Immature natural killer cell (primary cell): ENCODE measurements at regions not wholly inside any gene's neighbourhood (a gene's known extent, or its start where the extent isn't known, plus 50 kb on each side); places are given as distances from the start of the nearest gene placed in this dataset.
"Not testable (repeated sequence)": the region's sequence is repeated elsewhere in the genome, so short reads cannot be mapped to it uniquely, and the experiment has no call there.

ENCODE experiments used
- DNase-seq, 3 donors: peaks; one replicate each; pipeline ENCODE4 v3.0.0; 2022; ENCODE audit warnings: mixed read lengths in 1 of 3
- H3K27ac Mint-ChIP-seq, 6 donors: one replicate each; pipeline ENCODE4 v1.8.0; 2020; ENCODE audit warnings: mixed read lengths in 6 of 6, mild to moderate bottlenecking in 5 of 6, inconsistent platforms in 4 of 6, moderate library complexity in 3 of 6
- H3K27me3 Mint-ChIP-seq, 3 donors: one replicate each; pipeline ENCODE4 v1.8.0; 2020 to 2021; ENCODE audit warnings: low read depth in 3 of 3, mild to moderate bottlenecking in 3 of 3, mixed read lengths in 3 of 3, moderate library complexity in 3 of 3, inconsistent platforms in 1 of 3
- H3K36me3 Mint-ChIP-seq, 3 donors: one replicate each; pipeline ENCODE4 v1.8.0; 2020; ENCODE audit warnings: mixed read lengths in 3 of 3, inconsistent platforms in 2 of 3, mild to moderate bottlenecking in 2 of 3
- H3K4me1 Mint-ChIP-seq, 2 donors: one replicate each; pipeline ENCODE4 v1.8.0; 2020; ENCODE audit warnings: inconsistent platforms in 2 of 2, mild to moderate bottlenecking in 2 of 2, mixed read lengths in 2 of 2, moderate library complexity in 1 of 2
- H3K4me3 Mint-ChIP-seq, 5 donors: one replicate each; pipeline ENCODE4 v1.8.0; 2020; ENCODE audit warnings: mild to moderate bottlenecking in 5 of 5, mixed read lengths in 5 of 5, inconsistent platforms in 3 of 5, moderate library complexity in 3 of 5
- H3K9me3 Mint-ChIP-seq, 6 donors: one replicate each; pipeline ENCODE4 v1.8.0; 2020; ENCODE audit warnings: mild to moderate bottlenecking in 6 of 6, mixed read lengths in 6 of 6, inconsistent platforms in 4 of 6, moderate library complexity in 3 of 6

GRCh38 chr14:45946251-45946650 lies 693.2 kb upstream of the MIS18BP1 start:
- Mint-ChIP-seq H3K27ac (no peak overlapping the region), H3K4me3 (no peak overlapping the region), H3K36me3 (no peaks in the 10 kb centered on the region), H3K9me3 (peaks cover 3 to 17% (median 11%) of the 10 kb centered on the region in 6 donors), H3K27me3 (no peaks in the 10 kb centered on the region), H3K4me1 (no peaks in the 10 kb centered on the region)
- DNase-seq = no peak

- Mint-ChIP-seq H3K36me3 (no peaks in the 10 kb centered on the region), H3K9me3 (peaks cover 8 to 44% (median 17%) of the 10 kb centered on the region in 6 donors), H3K4me3 (no peak overlapping the region), H3K27ac (no peak overlapping the region), H3K27me3 (no peaks in the 10 kb centered on the region), H3K4me1 (no peaks in the 10 kb centered on the region)
- DNase-seq = no peak
Observed at GRCh38 chr14:45940318-45940717, 687.3 kb upstream of the MIS18BP1 start.

- Mint-ChIP-seq H3K4me1 (no peaks in the 10 kb centered on the region), H3K4me3 (no peak overlapping the region), H3K9me3 (peaks cover 7 to 48% (median 20%) of the 10 kb centered on the region in 6 donors), H3K36me3 (no peaks in the 10 kb centered on the region), H3K27ac (no peak overlapping the region), H3K27me3 (no peaks in the 10 kb centered on the region)
- DNase-seq = no peak
Observed at GRCh38 chr14:45939572-45939971, 686.6 kb upstream of the MIS18BP1 start.

- peaks cover 3 to 51% (median 32%) of the 10 kb centered on the region in 6 donors for H3K9me3 Mint-ChIP-seq
- not testable (repeated sequence) for H3K36me3 Mint-ChIP-seq, H3K27ac Mint-ChIP-seq, H3K4me1 Mint-ChIP-seq, H3K4me3 Mint-ChIP-seq, DNase-seq, H3K27me3 Mint-ChIP-seq
Observed at GRCh38 chr14:45919995-45920394, 667.0 kb upstream of the MIS18BP1 start.

- no peak overlapping the region for H3K27ac Mint-ChIP-seq
- no peaks in the 10 kb centered on the region for H3K27me3 Mint-ChIP-seq
- H3K4me1 Mint-ChIP-seq = no peaks in the 10 kb centered on the region
- H3K9me3 Mint-ChIP-seq = peaks cover 6 to 52% (median 35%) of the 10 kb centered on the region in 6 donors
- H3K4me3 Mint-ChIP-seq = no peak overlapping the region
- no peak for DNase-seq
- no peaks in the 10 kb centered on the region for H3K36me3 Mint-ChIP-seq
Observed at GRCh38 chr14:45916340-45916953, 663.4 kb upstream of the MIS18BP1 start.

- H3K9me3 Mint-ChIP-seq = peaks cover 7 to 25% (median 13%) of the 10 kb centered on the region in 6 donors
- DNase-seq = no peak
- no peak overlapping the region for H3K4me3 Mint-ChIP-seq
- no peaks in the 10 kb centered on the region for H3K4me1 Mint-ChIP-seq
- H3K36me3 Mint-ChIP-seq = no peaks in the 10 kb centered on the region
- no peak overlapping the region for H3K27ac Mint-ChIP-seq
- H3K27me3 Mint-ChIP-seq = no peaks in the 10 kb centered on the region
Observed at GRCh38 chr14:45907782-45908181, 654.8 kb upstream of the MIS18BP1 start.

- H3K9me3 Mint-ChIP-seq = peaks cover 5 to 33% (median 16%) of the 10 kb centered on the region in 6 donors
- H3K36me3 Mint-ChIP-seq = no peaks in the 10 kb centered on the region
- no peaks in the 10 kb centered on the region for H3K4me1 Mint-ChIP-seq
- H3K27ac Mint-ChIP-seq = no peak overlapping the region
- H3K4me3 Mint-ChIP-seq = no peak overlapping the region
- no peak for DNase-seq
- H3K27me3 Mint-ChIP-seq = no peaks in the 10 kb centered on the region
Observed at GRCh38 chr14:45906257-45906656, 653.3 kb upstream of the MIS18BP1 start.

- no peak overlapping the region for H3K27ac Mint-ChIP-seq
- H3K27me3 Mint-ChIP-seq = no peaks in the 10 kb centered on the region
- DNase-seq = no peak
- no peaks in the 10 kb centered on the region for H3K4me1 Mint-ChIP-seq
- no peak overlapping the region for H3K4me3 Mint-ChIP-seq
- no peaks in the 10 kb centered on the region for H3K36me3 Mint-ChIP-seq
- peaks cover 5 to 33% (median 14%) of the 10 kb centered on the region in 6 donors for H3K9me3 Mint-ChIP-seq
Observed at GRCh38 chr14:45905672-45906071, 652.7 kb upstream of the MIS18BP1 start.

- H3K4me3 Mint-ChIP-seq = no peak overlapping the region
- H3K9me3 Mint-ChIP-seq = peaks cover 5 to 38% (median 15%) of the 10 kb centered on the region in 6 donors
- no peaks in the 10 kb centered on the region for H3K36me3 Mint-ChIP-seq
- DNase-seq = no peak
- no peaks in the 10 kb centered on the region for H3K27me3 Mint-ChIP-seq
- no peak overlapping the region for H3K27ac Mint-ChIP-seq
- no peaks in the 10 kb centered on the region for H3K4me1 Mint-ChIP-seq
Observed at GRCh38 chr14:45904314-45904713, 651.3 kb upstream of the MIS18BP1 start.

- H3K27me3 Mint-ChIP-seq = no peaks in the 10 kb centered on the region
- no peaks in the 10 kb centered on the region for H3K4me1 Mint-ChIP-seq
- no peak for DNase-seq
- H3K36me3 Mint-ChIP-seq = no peaks in the 10 kb centered on the region
- H3K9me3 Mint-ChIP-seq = peaks cover 3 to 40% (median 15%) of the 10 kb centered on the region in 6 donors
- H3K4me3 Mint-ChIP-seq = no peak overlapping the region
- H3K27ac Mint-ChIP-seq = no peak overlapping the region
Observed at GRCh38 chr14:45902241-45902640, 649.2 kb upstream of the MIS18BP1 start.

GRCh38 chr14:45897439-45897838 lies 644.4 kb upstream of the MIS18BP1 start:
- peaks cover 2 to 56% (median 16%) of the 10 kb centered on the region in 6 donors for H3K9me3 Mint-ChIP-seq
- no peaks in the 10 kb centered on the region for H3K4me1 Mint-ChIP-seq
- no peaks in the 10 kb centered on the region for H3K27me3 Mint-ChIP-seq
- H3K27ac Mint-ChIP-seq = no peak overlapping the region
- H3K36me3 Mint-ChIP-seq = no peaks in the 10 kb centered on the region
- H3K4me3 Mint-ChIP-seq = no peak overlapping the region
- no peak for DNase-seq

GRCh38 chr14:45893127-45893526 lies 640.1 kb upstream of the MIS18BP1 start:
- Mint-ChIP-seq H3K27ac (no peak overlapping the region), H3K36me3 (no peaks in the 10 kb centered on the region), H3K27me3 (peaks cover 0 to 2% (median 2%) of the 10 kb centered on the region in 3 donors), H3K4me3 (no peak overlapping the region), H3K9me3 (peaks cover 14 to 60% (median 34%) of the 10 kb centered on the region in 6 donors), H3K4me1 (no peaks in the 10 kb centered on the region)
- no peak for DNase-seq

GRCh38 chr14:45891417-45892080 lies 638.5 kb upstream of the MIS18BP1 start:
- Mint-ChIP-seq H3K4me3 (no peak overlapping the region), H3K36me3 (no peaks in the 10 kb centered on the region), H3K27me3 (peaks cover 0 to 2% (median 2%) of the 10 kb centered on the region in 3 donors), H3K9me3 (peaks cover 14 to 52% (median 28%) of the 10 kb centered on the region in 6 donors), H3K4me1 (no peaks in the 10 kb centered on the region), H3K27ac (no peak overlapping the region)
- DNase-seq = no peak

- H3K9me3 Mint-ChIP-seq = peaks cover 14 to 42% (median 26%) of the 10 kb centered on the region in 6 donors
- H3K4me3 Mint-ChIP-seq, H3K36me3 Mint-ChIP-seq: not testable (repeated sequence)
Observed at GRCh38 chr14:45888766-45889285, 635.8 kb upstream of the MIS18BP1 start.

More at GRCh38 chr14:45888766-45889285, 635.8 kb upstream of the MIS18BP1 start:
- not testable (repeated sequence) for H3K27me3 Mint-ChIP-seq, H3K27ac Mint-ChIP-seq, DNase-seq, H3K4me1 Mint-ChIP-seq
